Prostate gland (tissue), 2 donors: ENCODE measurements at regions not wholly inside any gene's neighbourhood (a gene's known extent, or its start where the extent isn't known, plus 50 kb on each side); places are given as distances from the start of the nearest gene placed in this dataset.
A peak's percentile ranks its signal among the peaks of the same experiment; 100 is the strongest.

ENCODE experiments used
- DNase-seq: peaks from one replicate; pipeline ENCODE4 v3.0.0-alpha.2; 2019; ENCODE audit warnings: low spot score
- H3K27ac ChIP-seq, 2 donors: fragments of 200-600 bp; sonication (generic); 2 replicates each; pipeline ENCODE4 v1.5.1; 2017 to 2019
- H3K27me3 ChIP-seq: fragments of 200-600 bp; sonication (generic); replicated peaks from 2 replicates; pipeline ENCODE4 v1.5.1; 2019; ENCODE audit not compliant: insufficient read depth
- H3K36me3 ChIP-seq, 2 donors: fragments of 200-600 bp; sonication (generic); 1 replicate in 1 of 2; 2 replicates in 1 of 2; pipeline versions ENCODE4 v1.5.1 to v1.8.1; 2017 to 2019
- H3K4me1 ChIP-seq: fragments of 200-600 bp; sonication (generic); replicated peaks from 2 replicates; pipeline ENCODE4 v1.5.1; 2019
- H3K4me3 ChIP-seq, 2 donors: fragments of 200-600 bp; sonication (generic); 2 replicates each; pipeline ENCODE4 v1.5.1; 2017 to 2019
- H3K9me3 ChIP-seq: fragments of 200-600 bp; sonication (generic); 2 replicates; pipeline ENCODE4 v1.5.1; 2017
- POLR2A ChIP-seq: fragments of 450-650 bp; IDR thresholded peaks from one replicate; pipeline ENCODE4 v1.6.1; 2016; ENCODE audit warnings: antibody characterized with exemption, mild to moderate bottlenecking
- POLR2AphosphoS5 ChIP-seq: sonication (generic); formaldehyde crosslinking; IDR thresholded peaks from one replicate; pipeline ENCODE4 v1.6.1; 2017; ENCODE audit warnings: antibody characterized with exemption
- WGBS: methylation state at CpG from one replicate; pipeline ENCODE4 v1.1.5; 2018; 5-methylcytosine and 5-hydroxymethylcytosine counted together
- intact Hi-C: fragments of 100-400 bp; cut with DNase I; formaldehyde crosslinking; loops from one replicate; pipeline ENCODE4 v1.14.2; 2022
- TF ChIP-seq, protein P1 (sequence below), 4 experiments: fragments of 200-600 bp in 2 of 4; fragments of 450-650 bp in 2 of 4; sonication (generic) in 2 of 4; IDR thresholded peaks; 1 replicate in 3 of 4; 2 replicates in 1 of 4; pipeline ENCODE4 v1.5.1; 2016 to 2019; ENCODE audit warnings: antibody characterized with exemption in 4 of 4, mild to moderate bottlenecking in 2 of 4, moderate library complexity in 2 of 4

DNA sequence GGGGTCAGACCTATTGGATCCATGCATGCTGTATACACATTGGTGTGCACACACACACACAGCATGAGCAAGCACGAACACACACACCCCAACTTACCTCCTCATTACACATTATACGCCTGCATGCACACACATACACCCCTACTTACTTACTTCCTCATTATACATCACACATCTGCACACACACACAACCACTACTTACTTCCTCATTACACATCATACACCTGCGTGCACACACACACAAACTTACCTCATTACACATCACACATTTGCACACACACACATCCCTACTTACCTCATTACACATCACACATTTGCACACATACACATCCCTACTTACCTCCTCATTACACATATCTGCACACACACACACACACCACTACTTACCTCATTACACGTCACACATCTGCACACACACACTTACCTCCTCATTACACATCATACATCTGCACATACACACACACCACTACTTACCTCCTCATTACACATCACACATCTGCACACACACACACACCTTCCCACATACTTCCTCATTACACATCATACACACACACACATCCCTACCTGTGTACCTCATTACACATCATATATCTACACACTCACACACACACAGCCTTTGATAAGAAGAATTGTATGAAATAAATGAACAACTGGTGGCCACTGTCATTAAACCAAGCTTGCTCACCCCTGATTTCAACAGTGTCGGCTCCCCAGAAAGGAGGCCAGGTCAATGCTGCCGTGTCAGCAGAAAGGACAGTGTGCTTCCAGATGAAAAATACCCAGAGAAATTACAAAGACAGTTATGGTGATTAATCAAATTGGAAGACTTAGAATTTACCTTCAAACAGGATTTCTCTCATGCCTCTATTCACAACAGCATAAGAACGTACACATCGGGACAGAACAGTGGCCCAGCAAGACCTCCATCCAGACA is 117.8 kb downstream of the SETD4 start:
- Histone ChIP-seq H3K27ac (no peak overlapping the region), H3K27me3 (no peaks in the 10 kb centered on the region), H3K4me1 (no peaks in the 10 kb centered on the region), H3K4me3 (no peak overlapping the region), H3K36me3 (no peaks in the 10 kb centered on the region), H3K9me3 (no peaks in the 10 kb centered on the region)
- WGBS, result 89% methylated on average over 8 of the region's 8 CpGs
- TF ChIP-seq, protein P1, sequence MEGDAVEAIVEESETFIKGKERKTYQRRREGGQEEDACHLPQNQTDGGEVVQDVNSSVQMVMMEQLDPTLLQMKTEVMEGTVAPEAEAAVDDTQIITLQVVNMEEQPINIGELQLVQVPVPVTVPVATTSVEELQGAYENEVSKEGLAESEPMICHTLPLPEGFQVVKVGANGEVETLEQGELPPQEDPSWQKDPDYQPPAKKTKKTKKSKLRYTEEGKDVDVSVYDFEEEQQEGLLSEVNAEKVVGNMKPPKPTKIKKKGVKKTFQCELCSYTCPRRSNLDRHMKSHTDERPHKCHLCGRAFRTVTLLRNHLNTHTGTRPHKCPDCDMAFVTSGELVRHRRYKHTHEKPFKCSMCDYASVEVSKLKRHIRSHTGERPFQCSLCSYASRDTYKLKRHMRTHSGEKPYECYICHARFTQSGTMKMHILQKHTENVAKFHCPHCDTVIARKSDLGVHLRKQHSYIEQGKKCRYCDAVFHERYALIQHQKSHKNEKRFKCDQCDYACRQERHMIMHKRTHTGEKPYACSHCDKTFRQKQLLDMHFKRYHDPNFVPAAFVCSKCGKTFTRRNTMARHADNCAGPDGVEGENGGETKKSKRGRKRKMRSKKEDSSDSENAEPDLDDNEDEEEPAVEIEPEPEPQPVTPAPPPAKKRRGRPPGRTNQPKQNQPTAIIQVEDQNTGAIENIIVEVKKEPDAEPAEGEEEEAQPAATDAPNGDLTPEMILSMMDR (IDR thresholded peaks at IDR 0.05), result no peak
- TF ChIP-seq POLR2A (no peak), POLR2AphosphoS5 (no peak)
- intact Hi-C loops, result loop anchor here (5.0 kb wide), 1 partner anchor 1195 kb away; no protein-coding TSS in a partner anchor
- DNase-seq, result no peak

DNA sequence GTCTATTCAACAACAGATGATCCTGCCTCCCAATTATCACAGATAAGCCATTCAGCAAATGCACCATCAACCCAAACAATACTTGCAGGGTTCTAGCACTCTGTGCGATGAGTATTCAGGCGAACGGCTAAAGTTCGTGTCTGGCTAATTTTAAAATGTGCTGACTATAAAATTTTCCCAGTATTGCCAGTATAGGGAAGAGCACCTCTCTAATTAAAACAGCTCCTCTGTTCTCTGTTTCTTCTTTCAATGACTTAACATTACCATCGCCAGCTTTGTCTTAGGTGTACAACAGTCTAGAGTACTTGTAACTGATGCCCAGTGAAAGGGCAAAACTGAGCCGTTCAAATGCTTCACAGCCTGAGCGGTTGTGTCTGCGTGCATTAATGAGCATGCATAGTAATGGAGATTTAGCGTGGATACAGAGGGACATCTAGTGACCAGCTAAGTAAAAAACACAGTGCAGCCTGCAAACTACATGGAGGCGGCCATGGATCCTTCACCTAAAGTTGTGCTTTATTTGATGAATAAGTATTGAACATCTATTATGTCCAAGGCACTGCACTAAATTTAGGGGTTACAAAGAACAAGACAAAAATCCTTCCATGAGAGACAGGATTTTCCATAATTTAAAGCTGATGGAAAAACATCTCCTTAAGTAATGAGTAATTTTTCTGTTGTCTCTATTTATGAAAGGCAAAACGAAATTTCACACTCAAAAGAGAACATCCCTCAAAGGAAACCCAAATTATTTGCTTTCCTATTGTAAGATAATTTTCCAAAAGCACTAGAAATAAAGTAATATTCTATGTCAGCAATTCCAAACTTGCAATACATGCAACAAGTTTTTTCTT is 120.0 kb downstream of the SETD4 start:
- H3K9me3 ChIP-seq, result no peaks in the 10 kb centered on the region
- 35% methylated on average over 11 of the region's 11 CpGs for WGBS
- no peaks in the 10 kb centered on the region for H3K27me3 ChIP-seq
- intact Hi-C loops, result loop anchor here (5.0 kb wide), 1 partner anchor 1193 kb away; no protein-coding TSS in a partner anchor
- no peak overlapping the region for H3K4me3 ChIP-seq
- H3K4me1 ChIP-seq, result no peaks in the 10 kb centered on the region
- TF ChIP-seq POLR2A (no peak), POLR2AphosphoS5 (peak; percentile 26)
- TF ChIP-seq, protein P1 (IDR thresholded peaks at IDR 0.05), result peak in 3 of 4 experiments; percentile 33 to 66 (median 61)
- H3K36me3 ChIP-seq, result no peaks in the 10 kb centered on the region
- H3K27ac ChIP-seq, result no peak overlapping the region
- peak; percentile 46 for DNase-seq

DNA sequence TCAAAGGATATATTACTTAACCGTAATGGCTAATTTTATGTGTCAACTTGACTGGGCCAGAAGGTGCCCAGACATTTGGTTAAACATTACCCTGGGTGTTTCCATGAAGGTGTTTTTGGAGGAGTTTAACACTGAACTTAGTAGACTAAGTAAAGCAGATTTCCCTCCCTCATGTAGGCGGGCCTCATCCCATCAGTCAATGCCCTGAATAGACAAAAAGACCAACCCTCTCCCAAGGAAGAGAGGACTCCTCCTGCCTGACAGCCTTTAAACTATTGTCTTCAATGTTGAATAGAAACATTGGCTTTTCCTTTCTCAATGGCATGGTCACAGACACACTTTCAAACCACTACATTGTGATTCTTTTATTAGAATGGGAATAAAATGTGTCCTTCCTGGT is 121.9 kb downstream of the SETD4 start:
- Histone ChIP-seq H3K4me1 (no peaks in the 10 kb centered on the region), H3K4me3 (no peak overlapping the region), H3K9me3 (no peaks in the 10 kb centered on the region), H3K27ac (no peak overlapping the region), H3K36me3 (no peaks in the 10 kb centered on the region), H3K27me3 (no peaks in the 10 kb centered on the region)
- DNase-seq, result no peak
- intact Hi-C loops, result no loop called here
- 94% methylated on average over 2 of the region's 2 CpGs for WGBS
- TF ChIP-seq, protein P1 (IDR thresholded peaks at IDR 0.05), result no peak
- TF ChIP-seq POLR2A, result no peak
- TF ChIP-seq POLR2AphosphoS5, result no peak

DNA sequence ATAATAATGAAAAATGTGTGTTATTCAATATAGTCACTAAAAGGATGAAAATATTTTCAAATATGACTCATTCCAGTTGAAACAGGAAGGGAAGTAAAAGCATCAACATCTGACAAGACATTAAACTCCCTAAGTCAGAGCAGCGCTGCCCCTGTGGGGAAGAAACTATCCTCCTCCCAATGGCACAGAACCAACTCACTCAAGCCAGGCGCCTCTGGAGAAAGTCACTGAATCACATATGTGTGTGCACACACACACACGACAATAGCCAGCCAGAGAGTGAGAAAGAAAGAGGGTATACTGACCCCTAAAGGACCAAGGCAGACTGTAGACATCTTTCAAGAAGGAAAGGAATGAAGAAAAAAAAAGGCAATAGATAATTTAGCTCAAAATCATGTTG is 126.9 kb downstream of the SETD4 start:
- WGBS, result 22% methylated on average over 3 of the region's 3 CpGs
- Histone ChIP-seq H3K4me1 (no peaks in the 10 kb centered on the region), H3K9me3 (no peaks in the 10 kb centered on the region), H3K27me3 (no peaks in the 10 kb centered on the region), H3K4me3 (no peak overlapping the region), H3K36me3 (no peaks in the 10 kb centered on the region), H3K27ac (no peak overlapping the region)
- intact Hi-C loops, result no loop called here
- TF ChIP-seq POLR2AphosphoS5, result no peak
- no peak for TF ChIP-seq POLR2A
- TF ChIP-seq, protein P1 (IDR thresholded peaks at IDR 0.05), result no peak
- DNase-seq, result no peak
